ENCODE measurements at regions not wholly inside any gene's neighbourhood (a gene's known extent, or its start where the extent isn't known, plus 50 kb on each side); places are given as distances from the start of the nearest gene placed in this dataset.
A peak's percentile ranks its signal among the peaks of the same experiment; 100 is the strongest.

DNA sequence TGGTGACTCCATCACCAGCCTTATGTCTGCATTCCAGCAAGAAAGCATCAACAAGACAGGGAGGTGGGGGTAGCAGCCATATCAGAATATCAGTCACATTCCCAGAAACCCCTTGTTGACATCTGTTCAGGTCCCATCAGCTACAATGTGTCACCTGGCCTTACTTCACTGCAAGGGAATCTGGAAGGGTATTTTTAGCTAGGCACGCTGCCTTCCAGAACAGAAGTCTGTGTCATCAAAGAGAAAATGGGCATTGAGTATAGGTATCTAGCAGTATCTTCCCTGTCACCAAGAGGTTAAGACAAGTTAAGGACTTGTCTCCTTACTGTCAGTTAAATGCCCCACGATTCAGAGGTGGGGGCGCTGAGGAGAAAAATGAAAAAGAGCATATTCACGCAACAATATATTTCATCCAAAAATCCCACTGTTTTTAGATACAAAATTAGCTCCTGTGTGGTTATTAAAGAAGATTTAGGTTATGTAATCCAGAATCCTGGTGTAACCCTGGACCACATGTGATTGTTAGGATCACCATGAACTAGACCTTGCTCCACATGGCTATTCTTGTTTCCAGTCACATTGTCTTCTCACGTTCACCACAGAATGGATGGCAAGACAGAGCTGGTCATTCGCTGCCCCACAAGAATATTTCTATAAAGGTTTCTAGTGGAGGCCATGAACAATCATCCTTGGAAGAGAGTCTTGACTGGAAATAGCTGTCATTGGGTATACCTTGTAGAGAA lies 60.0 kb upstream of the PDHA1 start (continued):
- TF ChIP-seq, protein P1, sequence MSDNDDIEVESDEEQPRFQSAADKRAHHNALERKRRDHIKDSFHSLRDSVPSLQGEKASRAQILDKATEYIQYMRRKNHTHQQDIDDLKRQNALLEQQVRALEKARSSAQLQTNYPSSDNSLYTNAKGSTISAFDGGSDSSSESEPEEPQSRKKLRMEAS (IDR thresholded peaks at IDR 0.05; ENCODE audit: low read depth) = no peak

DNA sequence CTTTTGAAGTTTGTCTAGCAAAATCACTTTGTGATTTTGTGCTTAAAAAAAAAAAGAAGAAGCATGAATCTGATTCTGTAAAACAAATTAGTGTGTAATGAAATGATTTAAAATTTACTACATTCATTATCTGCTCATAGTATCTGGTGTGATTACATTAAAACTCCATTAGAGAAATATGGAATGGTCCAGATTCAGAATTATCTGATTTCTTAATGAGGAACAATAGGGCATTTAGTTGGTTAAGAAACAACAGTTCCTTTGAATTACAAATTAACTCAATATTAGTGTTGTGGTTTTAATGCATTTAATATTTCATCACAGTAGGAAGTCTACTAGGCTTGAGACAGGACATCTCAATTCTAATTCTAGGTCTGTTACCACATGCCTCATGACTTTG lies 57.9 kb upstream of the PDHA1 start:
- H3K9me2 ChIP-seq = no peaks in the 10 kb centered on the region
- H3K4me1 ChIP-seq (ENCODE audit: control insufficient read depth in 1 of 2, insufficient read depth in 2 of 2, low read depth in 1 of 2, low read length in 1 of 2) = no peaks in the 10 kb centered on the region; a peak in 1 of 4 replicates
- no peak overlapping the region for H3K4me3 ChIP-seq (ENCODE audit: low read depth in 2 of 2, low read length in 1 of 2)
- H3K36me3 ChIP-seq (replicated peaks in 1 of 2; ENCODE audit: control insufficient read depth in 1 of 2, insufficient read depth in 2 of 2, low read length in 1 of 2) = no peaks in the 10 kb centered on the region
- H3K27ac ChIP-seq (ENCODE audit: low read depth in 2 of 2, low read length in 1 of 2) = no peak overlapping the region
- CTCF ChIA-PET = no interaction called here
- POLR2A ChIA-PET = no interaction called here
- no peak overlapping the region for H2AFZ ChIP-seq (ENCODE audit: low read depth)
- DNase-seq = peak; percentile 6
- H3F3A ChIP-seq (replicated peaks; ENCODE audit: insufficient read depth) = no peaks in the 10 kb centered on the region
- H3K9ac ChIP-seq = no peak overlapping the region
- H3K9me3 ChIP-seq = no peaks in the 10 kb centered on the region
- H3K79me2 ChIP-seq (ENCODE audit: insufficient read depth) = no peaks in the 10 kb centered on the region
- peaks cover 12% of the 10 kb centered on the region; the same call in 1 of the 2 replicates for H3K27me3 ChIP-seq (ENCODE audit: insufficient read depth)
- TF ChIP-seq FOSL2 (IDR thresholded peaks at IDR 0.05; ENCODE audit: borderline replicate concordance, low read depth) = no peak
- no peak for TF ChIP-seq NFIC (IDR thresholded peaks at IDR 0.05; ENCODE audit: borderline replicate concordance)
- TF ChIP-seq TEAD4 (IDR thresholded peaks at IDR 0.05; ENCODE audit: borderline replicate concordance, insufficient read depth) = peak; percentile 28; the same call in 1 of the 2 replicates
- TF ChIP-seq RCOR1 (IDR thresholded peaks at IDR 0.05; ENCODE audit: low read length) = 0 out of 2 replicates have a peak, but pooled peaks have one; percentile 37
- peak; percentile 30; the same call in 1 of the 2 replicates for TF ChIP-seq GATA2 (CRISPR knock-in tag; IDR thresholded peaks at IDR 0.05)
- TF ChIP-seq EP300 (IDR thresholded peaks at IDR 0.05; ENCODE audit: borderline replicate concordance in 1 of 2, low read depth in 1 of 2, low read length in 1 of 2) = peak in 1 of 2 experiments; percentile 63; a peak in 1 of 4 replicates
- no peak overlapping the region for H3K4me2 ChIP-seq
- no peaks in the 10 kb centered on the region for H4K20me1 ChIP-seq (ENCODE audit: insufficient read depth)

GRCh38 chrX:19291086-19291485 lies 52.6 kb upstream of the PDHA1 start:
- Histone ChIP-seq H3K4me2 (no peak overlapping the region), H4K20me1 (ENCODE audit: insufficient read depth) (no peaks in the 10 kb centered on the region), H3K4me3 (ENCODE audit: low read depth in 2 of 2, low read length in 1 of 2) (no peak overlapping the region), H3K9me2 (no peaks in the 10 kb centered on the region), H3K36me3 (replicated peaks in 1 of 2; ENCODE audit: control insufficient read depth in 1 of 2, insufficient read depth in 2 of 2, low read length in 1 of 2) (no peaks in the 10 kb centered on the region), H3K27ac (ENCODE audit: low read depth in 2 of 2, low read length in 1 of 2) (no peak overlapping the region), H3K79me2 (ENCODE audit: insufficient read depth) (no peaks in the 10 kb centered on the region), H3F3A (replicated peaks; ENCODE audit: insufficient read depth) (no peaks in the 10 kb centered on the region), H3K9me3 (no peaks in the 10 kb centered on the region), H2AFZ (ENCODE audit: low read depth) (no peak overlapping the region), H3K27me3 (ENCODE audit: insufficient read depth) (peaks cover 19% of the 10 kb centered on the region; the same call in 1 of the 2 replicates), H3K4me1 (ENCODE audit: control insufficient read depth in 1 of 2, insufficient read depth in 2 of 2, low read depth in 1 of 2, low read length in 1 of 2) (no peaks in the 10 kb centered on the region; a peak in 1 of 4 replicates), H3K9ac (no peak overlapping the region)
- ChIA-PET CTCF (no interaction called here), POLR2A (no interaction called here)
- 22% methylated on average over 5 of the region's 5 CpGs for WGBS (ENCODE audit: low lambda C conversion rate)
- no peak for DNase-seq
- TF ChIP-seq, protein P1 (IDR thresholded peaks at IDR 0.05; ENCODE audit: low read depth) = no peak
- TF ChIP-seq USF2 (IDR thresholded peaks at IDR 0.05; ENCODE audit: borderline replicate concordance, low read depth, low read length) (no peak), CTCF (IDR thresholded peaks at IDR 0.05) (no peak), RFX5 (IDR thresholded peaks at IDR 0.05; ENCODE audit: low read length) (no peak), YY1 (IDR thresholded peaks at IDR 0.05; ENCODE audit: low read depth) (no peak), POLR2AphosphoS5 (IDR thresholded peaks at IDR 0.05; ENCODE audit: low read depth, low read length) (no peak), NFIC (IDR thresholded peaks at IDR 0.05; ENCODE audit: borderline replicate concordance) (no peak), RAD21 (IDR thresholded peaks at IDR 0.05; ENCODE audit: low read length) (no peak), MXI1 (IDR thresholded peaks at IDR 0.05; ENCODE audit: low read depth, low read length) (no peak), GABPA (IDR thresholded peaks at IDR 0.05; ENCODE audit: low read depth) (no peak), TEAD4 (IDR thresholded peaks at IDR 0.05; ENCODE audit: borderline replicate concordance, insufficient read depth) (no peak)
- TF ChIP-seq, protein P2, sequence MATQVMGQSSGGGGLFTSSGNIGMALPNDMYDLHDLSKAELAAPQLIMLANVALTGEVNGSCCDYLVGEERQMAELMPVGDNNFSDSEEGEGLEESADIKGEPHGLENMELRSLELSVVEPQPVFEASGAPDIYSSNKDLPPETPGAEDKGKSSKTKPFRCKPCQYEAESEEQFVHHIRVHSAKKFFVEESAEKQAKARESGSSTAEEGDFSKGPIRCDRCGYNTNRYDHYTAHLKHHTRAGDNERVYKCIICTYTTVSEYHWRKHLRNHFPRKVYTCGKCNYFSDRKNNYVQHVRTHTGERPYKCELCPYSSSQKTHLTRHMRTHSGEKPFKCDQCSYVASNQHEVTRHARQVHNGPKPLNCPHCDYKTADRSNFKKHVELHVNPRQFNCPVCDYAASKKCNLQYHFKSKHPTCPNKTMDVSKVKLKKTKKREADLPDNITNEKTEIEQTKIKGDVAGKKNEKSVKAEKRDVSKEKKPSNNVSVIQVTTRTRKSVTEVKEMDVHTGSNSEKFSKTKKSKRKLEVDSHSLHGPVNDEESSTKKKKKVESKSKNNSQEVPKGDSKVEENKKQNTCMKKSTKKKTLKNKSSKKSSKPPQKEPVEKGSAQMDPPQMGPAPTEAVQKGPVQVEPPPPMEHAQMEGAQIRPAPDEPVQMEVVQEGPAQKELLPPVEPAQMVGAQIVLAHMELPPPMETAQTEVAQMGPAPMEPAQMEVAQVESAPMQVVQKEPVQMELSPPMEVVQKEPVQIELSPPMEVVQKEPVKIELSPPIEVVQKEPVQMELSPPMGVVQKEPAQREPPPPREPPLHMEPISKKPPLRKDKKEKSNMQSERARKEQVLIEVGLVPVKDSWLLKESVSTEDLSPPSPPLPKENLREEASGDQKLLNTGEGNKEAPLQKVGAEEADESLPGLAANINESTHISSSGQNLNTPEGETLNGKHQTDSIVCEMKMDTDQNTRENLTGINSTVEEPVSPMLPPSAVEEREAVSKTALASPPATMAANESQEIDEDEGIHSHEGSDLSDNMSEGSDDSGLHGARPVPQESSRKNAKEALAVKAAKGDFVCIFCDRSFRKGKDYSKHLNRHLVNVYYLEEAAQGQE (IDR thresholded peaks at IDR 0.05; ENCODE audit: low read depth, low read length) = no peak
- TF ChIP-seq, protein P3, sequence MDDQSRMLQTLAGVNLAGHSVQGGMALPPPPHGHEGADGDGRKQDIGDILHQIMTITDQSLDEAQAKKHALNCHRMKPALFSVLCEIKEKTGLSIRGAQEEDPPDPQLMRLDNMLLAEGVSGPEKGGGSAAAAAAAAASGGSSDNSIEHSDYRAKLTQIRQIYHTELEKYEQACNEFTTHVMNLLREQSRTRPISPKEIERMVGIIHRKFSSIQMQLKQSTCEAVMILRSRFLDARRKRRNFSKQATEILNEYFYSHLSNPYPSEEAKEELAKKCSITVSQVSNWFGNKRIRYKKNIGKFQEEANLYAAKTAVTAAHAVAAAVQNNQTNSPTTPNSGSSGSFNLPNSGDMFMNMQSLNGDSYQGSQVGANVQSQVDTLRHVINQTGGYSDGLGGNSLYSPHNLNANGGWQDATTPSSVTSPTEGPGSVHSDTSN (IDR thresholded peaks at IDR 0.05) = no peak
